ENCODE measurements at regions not wholly inside any gene's neighbourhood (a gene's known extent, or its start where the extent isn't known, plus 50 kb on each side); places are given as distances from the start of the nearest gene placed in this dataset.
"Not testable (repeated sequence)": the region's sequence is repeated elsewhere in the genome, so short reads cannot be mapped to it uniquely, and the experiment has no call there.

DNA sequence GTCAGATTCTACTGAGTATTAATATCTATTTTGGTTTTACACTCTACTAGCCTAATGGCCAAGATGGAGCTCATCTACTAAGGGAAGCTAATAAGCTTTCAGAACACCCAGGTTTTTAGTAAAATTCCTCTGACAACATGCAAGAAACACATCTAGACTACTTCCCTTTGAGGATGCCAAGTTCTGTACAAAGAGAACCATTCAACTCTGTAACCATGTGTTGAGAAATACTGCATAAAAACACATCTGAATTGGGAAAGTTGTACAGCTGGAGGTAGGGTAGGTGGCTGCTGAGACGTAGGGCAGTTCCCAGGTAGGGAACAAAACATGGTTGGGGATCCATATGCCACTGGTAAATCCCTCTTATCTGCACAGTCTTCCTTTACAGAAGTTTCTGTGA is 66.2 kb downstream of the SC5D start:
- DNase-seq: no peak
- no peaks in the 10 kb centered on the region for H3K27me3 ChIP-seq (replicated peaks; ENCODE audit: control insufficient read depth, insufficient read depth, low read length, poor library complexity, severe bottlenecking)
- H3K9me3 ChIP-seq (ENCODE audit: control insufficient read depth, low read length): no peaks in the 10 kb centered on the region
- no peak overlapping the region for H3K27ac ChIP-seq (ENCODE audit: insufficient read depth, low read length, poor library complexity, severe bottlenecking)
- no peaks in the 10 kb centered on the region for H3K4me1 ChIP-seq (ENCODE audit: control insufficient read depth, insufficient read depth, low read length, poor library complexity, severe bottlenecking)
- no peak overlapping the region for H3K4me3 ChIP-seq (ENCODE audit: insufficient read depth, low read depth, low read length, poor library complexity, severe bottlenecking)
- no peaks in the 10 kb centered on the region for H3K36me3 ChIP-seq (ENCODE audit: control insufficient read depth, insufficient read depth, low read length)

DNA sequence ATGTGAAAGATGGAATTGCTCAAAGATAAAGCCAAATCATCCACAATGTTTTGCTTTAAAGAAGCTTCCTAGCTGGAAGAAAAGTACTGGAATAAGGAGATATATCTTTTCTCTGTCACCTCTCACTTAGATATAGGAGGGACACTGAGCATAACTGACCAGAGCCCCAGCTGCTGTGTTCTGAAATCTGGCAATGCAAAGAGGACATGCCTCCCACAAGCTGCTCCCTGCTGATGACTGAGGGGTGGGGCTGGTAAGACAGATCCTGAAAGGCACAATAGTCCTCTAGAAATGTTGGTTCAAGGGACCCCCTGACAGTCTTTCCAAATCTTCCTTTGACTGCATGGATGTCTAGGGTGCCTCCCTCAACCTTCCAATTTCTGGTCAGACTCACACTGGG is 67.0 kb downstream of the SC5D start:
- Histone ChIP-seq H3K9me3 (ENCODE audit: control insufficient read depth, low read length) (no peaks in the 10 kb centered on the region), H3K27ac (ENCODE audit: insufficient read depth, low read length, poor library complexity, severe bottlenecking) (no peak overlapping the region), H3K27me3 (replicated peaks; ENCODE audit: control insufficient read depth, insufficient read depth, low read length, poor library complexity, severe bottlenecking) (no peaks in the 10 kb centered on the region), H3K36me3 (ENCODE audit: control insufficient read depth, insufficient read depth, low read length) (no peaks in the 10 kb centered on the region), H3K4me3 (ENCODE audit: insufficient read depth, low read depth, low read length, poor library complexity, severe bottlenecking) (no peak overlapping the region), H3K4me1 (ENCODE audit: control insufficient read depth, insufficient read depth, low read length, poor library complexity, severe bottlenecking) (no peaks in the 10 kb centered on the region)
- DNase-seq: no peak

DNA sequence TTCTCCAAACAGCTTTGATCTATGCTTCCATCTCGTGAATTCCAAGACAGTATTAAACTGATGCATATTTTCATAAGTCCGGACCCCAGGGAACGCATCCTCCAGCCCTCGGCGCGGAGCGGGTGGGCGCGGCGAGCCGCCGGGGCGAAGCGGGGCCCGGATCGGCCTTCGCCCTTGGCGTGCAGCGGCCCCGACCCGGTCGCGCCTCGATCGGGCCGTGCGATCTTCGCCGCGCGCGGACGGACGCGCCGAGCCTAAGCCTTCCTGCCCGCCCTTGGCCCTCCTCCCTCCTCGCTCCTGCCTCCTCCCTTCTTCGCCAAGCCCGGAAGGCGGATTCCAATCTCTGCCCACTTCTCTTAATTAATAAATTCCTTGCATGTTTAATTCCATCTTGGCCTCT is 70.4 kb downstream of the SC5D start:
- peaks cover 10% of the 10 kb centered on the region for H3K4me1 ChIP-seq (ENCODE audit: control insufficient read depth, insufficient read depth, low read length, poor library complexity, severe bottlenecking)
- H3K4me3 ChIP-seq (ENCODE audit: insufficient read depth, low read depth, low read length, poor library complexity, severe bottlenecking); H3K9me3 ChIP-seq (ENCODE audit: control insufficient read depth, low read length); H3K27me3 ChIP-seq (replicated peaks; ENCODE audit: control insufficient read depth, insufficient read depth, low read length, poor library complexity, severe bottlenecking); H3K27ac ChIP-seq (ENCODE audit: insufficient read depth, low read length, poor library complexity, severe bottlenecking); DNase-seq; H3K36me3 ChIP-seq (ENCODE audit: control insufficient read depth, insufficient read depth, low read length): not testable (repeated sequence)

DNA sequence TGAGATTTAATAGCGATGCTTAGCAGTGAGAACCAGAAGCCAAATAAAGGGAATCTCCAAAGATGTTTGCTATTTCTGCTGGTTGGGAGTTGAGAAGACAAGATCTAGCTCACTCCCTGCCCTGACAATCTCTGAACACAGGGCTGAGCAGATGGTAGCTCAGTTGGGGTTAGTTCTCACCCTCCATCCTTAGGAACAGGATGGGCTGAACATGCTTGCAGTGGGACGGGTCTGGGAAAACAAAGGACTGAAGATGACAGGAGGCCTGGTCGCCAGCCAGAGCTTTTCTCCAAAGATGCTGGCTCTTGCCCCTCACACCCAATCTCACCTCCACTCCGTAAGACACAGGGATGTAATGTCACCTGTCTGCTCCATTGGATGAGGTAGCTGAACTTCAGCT is 72.7 kb downstream of the SC5D start:
- no peak overlapping the region for H3K27ac ChIP-seq (ENCODE audit: insufficient read depth, low read length, poor library complexity, severe bottlenecking)
- H3K4me3 ChIP-seq (ENCODE audit: insufficient read depth, low read depth, low read length, poor library complexity, severe bottlenecking): no peak overlapping the region
- no peak for DNase-seq
- no peaks in the 10 kb centered on the region for H3K27me3 ChIP-seq (replicated peaks; ENCODE audit: control insufficient read depth, insufficient read depth, low read length, poor library complexity, severe bottlenecking)
- peaks cover 15% of the 10 kb centered on the region for H3K4me1 ChIP-seq (ENCODE audit: control insufficient read depth, insufficient read depth, low read length, poor library complexity, severe bottlenecking)
- no peaks in the 10 kb centered on the region for H3K36me3 ChIP-seq (ENCODE audit: control insufficient read depth, insufficient read depth, low read length)
- H3K9me3 ChIP-seq (ENCODE audit: control insufficient read depth, low read length): no peaks in the 10 kb centered on the region

GRCh38 chr11:121366038-121366437 is 73.5 kb downstream of the SC5D start:
- H3K27me3 ChIP-seq (replicated peaks; ENCODE audit: control insufficient read depth, insufficient read depth, low read length, poor library complexity, severe bottlenecking): no peaks in the 10 kb centered on the region
- peaks cover 15% of the 10 kb centered on the region for H3K4me1 ChIP-seq (ENCODE audit: control insufficient read depth, insufficient read depth, low read length, poor library complexity, severe bottlenecking)
- no peaks in the 10 kb centered on the region for H3K36me3 ChIP-seq (ENCODE audit: control insufficient read depth, insufficient read depth, low read length)
- H3K27ac ChIP-seq (ENCODE audit: insufficient read depth, low read length, poor library complexity, severe bottlenecking): no peak overlapping the region
- no peaks in the 10 kb centered on the region for H3K9me3 ChIP-seq (ENCODE audit: control insufficient read depth, low read length)
- DNase-seq: no peak
- H3K4me3 ChIP-seq (ENCODE audit: insufficient read depth, low read depth, low read length, poor library complexity, severe bottlenecking): no peak overlapping the region

DNA sequence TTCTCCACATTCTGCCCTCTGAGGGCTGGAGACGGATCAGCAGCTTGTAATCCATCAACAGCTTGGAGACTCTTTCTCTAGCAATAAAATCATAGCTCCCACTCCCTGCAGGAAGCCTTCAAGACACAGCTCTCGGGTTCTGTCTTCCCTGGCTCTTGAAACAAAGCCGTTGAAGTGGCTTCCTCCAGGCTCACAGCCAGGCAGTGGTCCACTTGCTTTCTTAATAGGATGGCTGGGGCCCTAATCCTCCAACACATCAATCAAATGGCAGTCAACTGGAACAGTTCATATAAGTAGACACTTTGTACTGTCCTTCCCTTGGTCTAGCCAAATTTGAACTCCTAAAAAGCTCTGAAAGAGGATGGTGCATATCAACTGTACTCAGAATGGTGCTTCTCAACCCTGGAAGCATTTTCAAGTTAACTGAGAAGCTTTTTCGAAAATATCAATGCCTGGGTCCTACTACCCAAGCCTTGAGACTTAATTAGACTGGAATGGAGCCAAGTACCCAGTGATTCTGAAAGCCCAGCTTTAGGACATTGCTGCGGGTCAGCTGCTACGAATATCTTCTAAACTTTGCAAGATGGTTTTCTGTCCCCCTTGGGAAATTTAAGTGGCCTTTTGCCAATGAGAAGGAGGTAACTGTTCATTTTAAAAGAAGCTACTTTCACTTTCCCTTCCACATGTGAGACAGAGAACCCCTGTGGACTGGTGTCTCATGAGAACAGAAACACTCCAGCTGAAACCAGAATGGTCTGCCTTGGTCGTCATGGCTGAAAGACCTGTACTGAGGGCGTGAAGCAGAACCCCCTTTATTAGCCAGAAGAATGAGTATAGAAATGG is 74.7 kb downstream of the SC5D start:
- H3K27me3 ChIP-seq (replicated peaks; ENCODE audit: control insufficient read depth, insufficient read depth, low read length, poor library complexity, severe bottlenecking): no peaks in the 10 kb centered on the region
- no peak for DNase-seq
- H3K27ac ChIP-seq (ENCODE audit: insufficient read depth, low read length, poor library complexity, severe bottlenecking): peak overlapping the region; percentile 44
- no peaks in the 10 kb centered on the region for H3K9me3 ChIP-seq (ENCODE audit: control insufficient read depth, low read length)
- peaks cover 15% of the 10 kb centered on the region for H3K4me1 ChIP-seq (ENCODE audit: control insufficient read depth, insufficient read depth, low read length, poor library complexity, severe bottlenecking)
- no peaks in the 10 kb centered on the region for H3K36me3 ChIP-seq (ENCODE audit: control insufficient read depth, insufficient read depth, low read length)
- peak overlapping the region; percentile 27 for H3K4me3 ChIP-seq (ENCODE audit: insufficient read depth, low read depth, low read length, poor library complexity, severe bottlenecking)

DNA sequence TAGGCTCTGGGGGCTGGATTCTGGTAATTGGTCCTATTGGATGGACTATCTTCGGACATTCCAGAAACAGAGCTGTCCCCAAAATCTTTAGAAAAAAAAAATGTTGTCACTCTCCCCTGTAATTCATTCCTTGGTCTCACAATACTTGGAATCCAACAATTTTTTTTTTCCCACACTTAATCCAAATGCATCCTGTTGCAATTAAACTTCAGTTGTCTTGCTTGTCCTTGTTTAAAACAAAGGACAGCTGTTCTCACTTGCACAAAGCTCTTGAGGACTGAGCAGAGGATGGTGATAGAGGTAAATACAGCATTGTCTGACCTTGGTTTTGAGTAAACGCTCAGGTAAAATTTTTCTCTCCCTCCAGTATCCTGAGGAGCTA is 75.3 kb downstream of the SC5D start:
- Histone ChIP-seq H3K4me3 (ENCODE audit: insufficient read depth, low read depth, low read length, poor library complexity, severe bottlenecking) (peak overlapping the region; percentile 27), H3K36me3 (ENCODE audit: control insufficient read depth, insufficient read depth, low read length) (no peaks in the 10 kb centered on the region), H3K4me1 (ENCODE audit: control insufficient read depth, insufficient read depth, low read length, poor library complexity, severe bottlenecking) (peaks cover 20% of the 10 kb centered on the region), H3K27me3 (replicated peaks; ENCODE audit: control insufficient read depth, insufficient read depth, low read length, poor library complexity, severe bottlenecking) (no peaks in the 10 kb centered on the region), H3K27ac (ENCODE audit: insufficient read depth, low read length, poor library complexity, severe bottlenecking) (no peak overlapping the region), H3K9me3 (ENCODE audit: control insufficient read depth, low read length) (no peaks in the 10 kb centered on the region)
- DNase-seq: no peak

DNA sequence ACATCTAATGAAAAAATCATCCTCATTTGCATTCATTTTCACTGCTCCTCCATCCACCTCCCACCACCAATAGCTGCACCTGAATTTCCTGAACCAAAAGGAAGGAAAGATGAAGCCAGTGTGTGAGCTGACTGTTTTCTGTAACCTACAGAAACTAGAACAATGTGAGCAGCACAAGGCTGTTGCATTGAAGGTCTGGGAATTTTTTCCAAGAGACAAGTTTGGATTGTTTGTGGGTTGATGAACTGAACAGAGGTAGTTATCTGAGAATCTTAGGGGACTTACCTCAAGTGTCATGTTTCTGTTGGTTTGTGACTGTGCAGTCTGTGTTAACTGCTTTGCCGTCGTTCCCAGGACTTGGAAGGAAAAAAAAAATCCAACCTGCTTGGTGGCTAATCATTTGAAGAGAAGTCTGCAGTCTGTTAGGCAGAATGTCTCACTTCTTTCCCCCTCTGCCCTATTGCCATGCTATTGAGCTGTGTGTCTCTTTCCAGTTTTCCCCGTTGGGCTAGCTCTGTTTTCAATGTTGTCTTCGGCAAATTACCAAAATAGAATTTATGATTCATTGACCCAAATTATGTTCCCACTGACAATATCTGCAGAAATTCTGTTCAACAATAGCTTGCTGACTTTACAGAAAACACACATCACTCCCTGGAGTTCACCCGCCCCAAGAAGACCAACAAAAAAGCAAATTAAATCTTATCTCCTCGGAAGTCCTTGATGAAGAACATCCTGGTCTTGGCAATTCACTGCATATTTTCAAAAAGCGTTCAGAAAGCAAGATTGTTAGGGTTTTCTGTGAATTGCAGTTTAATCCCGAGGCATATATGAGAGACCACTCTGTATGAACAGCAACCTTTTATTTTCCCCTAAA is 76.0 kb downstream of the SC5D start:
- DNase-seq: no peak
- H3K27me3 ChIP-seq (replicated peaks; ENCODE audit: control insufficient read depth, insufficient read depth, low read length, poor library complexity, severe bottlenecking): no peaks in the 10 kb centered on the region

GRCh38 chr11:121369366-121369765 is 76.8 kb downstream of the SC5D start:
- H3K27ac ChIP-seq (ENCODE audit: insufficient read depth, low read length, poor library complexity, severe bottlenecking): no peak overlapping the region
- H3K27me3 ChIP-seq (replicated peaks; ENCODE audit: control insufficient read depth, insufficient read depth, low read length, poor library complexity, severe bottlenecking): no peaks in the 10 kb centered on the region
- H3K4me3 ChIP-seq (ENCODE audit: insufficient read depth, low read depth, low read length, poor library complexity, severe bottlenecking): no peak overlapping the region
- peaks cover 26% of the 10 kb centered on the region for H3K4me1 ChIP-seq (ENCODE audit: control insufficient read depth, insufficient read depth, low read length, poor library complexity, severe bottlenecking)
- DNase-seq: no peak
- H3K36me3 ChIP-seq (ENCODE audit: control insufficient read depth, insufficient read depth, low read length): no peaks in the 10 kb centered on the region
- H3K9me3 ChIP-seq (ENCODE audit: control insufficient read depth, low read length): no peaks in the 10 kb centered on the region

More for the DNA sequence above, 76.0 kb downstream of the SC5D start:
- Histone ChIP-seq H3K4me3 (ENCODE audit: insufficient read depth, low read depth, low read length, poor library complexity, severe bottlenecking) (no peak overlapping the region), H3K27ac (ENCODE audit: insufficient read depth, low read length, poor library complexity, severe bottlenecking) (no peak overlapping the region), H3K4me1 (ENCODE audit: control insufficient read depth, insufficient read depth, low read length, poor library complexity, severe bottlenecking) (peaks cover 26% of the 10 kb centered on the region), H3K9me3 (ENCODE audit: control insufficient read depth, low read length) (no peaks in the 10 kb centered on the region), H3K36me3 (ENCODE audit: control insufficient read depth, insufficient read depth, low read length) (no peaks in the 10 kb centered on the region)

DNA sequence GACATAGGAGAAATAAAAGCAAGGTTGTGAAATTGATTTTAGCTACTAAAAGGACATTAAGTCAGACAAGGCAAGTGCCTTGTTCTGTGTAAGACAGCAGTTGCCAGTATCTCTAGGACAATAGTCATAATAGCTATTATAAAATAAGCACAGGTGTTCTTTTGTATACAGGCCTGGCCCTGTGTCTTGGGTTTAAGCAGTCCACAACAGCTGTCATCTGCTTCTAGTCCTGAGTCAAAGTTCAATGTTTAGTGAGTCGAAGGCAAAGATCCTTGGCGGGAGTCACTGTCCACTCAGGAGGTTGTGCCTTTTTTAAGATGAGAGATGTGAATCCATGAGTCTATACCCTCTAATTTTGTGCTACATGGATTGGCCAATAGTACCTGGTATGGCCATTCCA is 79.5 kb downstream of the SC5D start:
- Histone ChIP-seq H3K4me3 (ENCODE audit: insufficient read depth, low read depth, low read length, poor library complexity, severe bottlenecking) (no peak overlapping the region), H3K4me1 (ENCODE audit: control insufficient read depth, insufficient read depth, low read length, poor library complexity, severe bottlenecking) (peaks cover 25% of the 10 kb centered on the region), H3K9me3 (ENCODE audit: control insufficient read depth, low read length) (no peaks in the 10 kb centered on the region), H3K36me3 (ENCODE audit: control insufficient read depth, insufficient read depth, low read length) (no peaks in the 10 kb centered on the region), H3K27me3 (replicated peaks; ENCODE audit: control insufficient read depth, insufficient read depth, low read length, poor library complexity, severe bottlenecking) (no peaks in the 10 kb centered on the region), H3K27ac (ENCODE audit: insufficient read depth, low read length, poor library complexity, severe bottlenecking) (no peak overlapping the region)
- DNase-seq: no peak
